ENCODE measurements at regions not wholly inside any gene's neighbourhood (a gene's known extent, or its start where the extent isn't known, plus 50 kb on each side); places are given as distances from the start of the nearest gene placed in this dataset.

DNA sequence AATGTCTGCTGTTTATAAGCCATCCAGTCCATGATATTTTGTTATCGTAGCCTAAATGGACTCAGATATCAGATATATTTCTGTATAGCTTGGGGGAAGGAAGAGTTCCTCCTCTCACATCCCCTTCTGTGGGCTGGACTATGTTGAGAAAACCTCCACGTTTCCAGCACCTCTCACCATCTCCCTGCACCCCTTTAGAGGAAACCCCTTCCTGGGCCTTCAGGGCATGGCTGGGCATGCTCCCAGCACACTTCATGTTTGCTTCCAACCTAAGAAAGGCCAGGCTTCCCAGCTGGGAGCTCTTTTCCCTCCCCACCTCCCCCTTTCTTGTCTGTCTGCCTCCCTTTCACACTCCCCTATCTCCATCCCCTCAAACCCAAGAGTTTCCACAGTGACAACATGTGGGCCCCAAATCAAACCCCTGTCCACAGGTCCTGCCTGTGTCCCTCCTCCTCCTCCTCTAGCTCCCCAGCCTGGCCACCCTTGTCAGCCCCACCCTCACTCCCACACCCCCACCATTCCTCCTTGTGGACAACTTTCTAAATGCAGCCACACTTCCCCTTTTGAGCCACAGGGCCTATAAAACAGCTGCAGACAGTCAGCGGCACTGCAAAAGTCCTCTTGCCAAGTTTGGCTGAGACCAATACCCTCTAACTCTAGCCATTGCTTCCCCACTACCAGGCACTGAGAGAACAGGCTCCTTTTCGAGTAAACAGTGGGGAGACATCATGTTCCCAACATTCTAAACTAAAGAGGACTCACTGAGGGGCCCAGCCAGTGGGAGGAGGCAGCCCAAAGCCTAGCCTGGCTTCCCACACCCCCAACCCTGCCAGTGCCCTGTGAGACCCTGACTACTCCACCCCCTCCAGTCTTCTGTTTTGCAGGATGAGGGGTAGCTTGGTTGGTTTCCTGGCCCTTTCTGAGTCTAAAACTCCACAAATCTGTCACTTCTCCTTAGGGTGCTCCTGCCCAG lies 120.5 kb downstream of the ZFP36L2 start:
- DNase-seq = no peak

DNA sequence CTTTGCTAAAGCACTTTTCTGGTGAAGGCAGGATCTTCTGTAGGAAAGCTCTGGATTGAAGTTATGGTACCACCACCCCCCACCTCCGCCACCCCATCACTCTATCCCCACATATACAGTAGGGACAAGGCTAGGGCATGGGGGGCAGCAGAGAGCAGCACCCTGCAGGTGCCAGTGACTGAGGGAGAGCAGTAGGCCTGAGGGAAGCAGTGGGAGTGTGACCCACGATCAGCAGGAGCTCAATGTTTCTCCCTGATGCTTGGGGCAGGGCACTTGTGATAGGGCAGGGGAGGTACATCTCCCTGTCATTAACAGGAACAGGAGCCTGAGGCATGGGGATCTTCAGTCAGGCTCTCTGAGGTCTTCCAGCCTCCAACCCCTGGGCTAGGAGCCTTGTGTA lies 121.6 kb downstream of the ZFP36L2 start:
- DNase-seq = no peak

DNA sequence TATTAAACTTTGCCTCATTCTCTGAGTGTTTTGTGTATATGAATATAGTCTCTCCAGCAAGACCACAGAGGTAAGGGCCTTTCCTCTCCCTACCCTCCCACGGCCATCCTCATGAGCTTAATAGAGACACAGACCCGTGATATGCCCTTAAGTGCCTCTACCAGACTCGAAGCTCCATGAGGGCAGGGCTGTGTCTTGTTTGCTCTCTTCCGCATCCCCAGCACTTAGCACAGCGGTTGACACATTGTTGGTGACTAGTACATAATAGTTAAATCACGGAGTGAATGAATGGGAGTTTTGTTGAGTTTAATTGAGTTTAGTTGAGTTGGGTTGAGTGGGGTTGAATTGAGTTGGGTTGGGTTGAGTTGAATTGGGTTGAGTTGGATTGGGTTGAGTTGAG lies 122.3 kb downstream of the ZFP36L2 start:
- no peak for DNase-seq

DNA sequence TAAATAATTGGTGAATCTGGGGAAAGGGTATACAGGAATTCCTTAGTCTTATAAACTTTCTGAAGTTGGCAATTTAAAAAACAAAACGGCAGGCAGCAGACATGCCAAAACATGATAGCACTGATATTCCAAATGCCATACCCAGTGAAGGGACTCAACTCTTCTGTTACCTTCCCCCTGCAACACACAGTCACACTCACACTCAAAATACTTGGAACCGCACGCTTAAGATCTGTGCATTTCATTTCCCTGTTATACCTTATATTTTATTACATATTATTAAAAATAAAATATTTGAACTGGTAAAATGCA lies 123.4 kb downstream of the ZFP36L2 start:
- no peak for DNase-seq

DNA sequence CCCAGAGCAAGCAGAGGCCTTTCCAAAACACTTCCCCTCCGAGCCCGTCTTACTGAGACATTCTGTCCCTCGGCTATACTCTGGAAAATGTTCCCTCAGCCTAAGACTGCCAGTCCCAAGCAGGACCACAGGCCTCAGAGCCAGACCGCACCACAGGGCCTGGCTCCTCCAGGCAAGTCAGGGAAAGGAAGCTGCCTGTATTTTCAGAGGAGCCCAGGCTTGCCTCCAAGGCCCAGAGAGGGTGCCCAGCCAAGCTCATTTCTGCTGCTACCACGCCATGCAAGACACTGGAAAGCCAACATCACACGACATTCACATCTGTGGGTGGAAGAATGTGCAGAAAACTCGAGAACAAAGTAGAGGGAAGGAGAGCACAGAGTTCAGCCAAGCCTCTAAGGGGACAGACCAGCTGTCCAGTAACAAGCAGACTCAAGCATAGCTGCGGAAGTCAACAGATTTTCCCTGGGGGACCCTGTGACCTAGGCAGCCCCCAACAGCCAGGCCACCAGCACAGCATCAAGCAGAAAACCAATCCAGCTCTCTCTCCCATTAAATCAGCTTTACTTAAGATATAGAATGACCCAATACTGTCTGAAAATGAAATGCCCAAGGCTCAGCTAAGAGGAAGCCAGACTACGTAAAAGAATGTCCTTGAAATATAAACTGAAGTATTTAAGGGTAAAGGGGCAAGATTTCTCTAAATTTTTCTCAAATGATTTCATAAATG lies 123.9 kb downstream of the ZFP36L2 start:
- no peak for DNase-seq

DNA sequence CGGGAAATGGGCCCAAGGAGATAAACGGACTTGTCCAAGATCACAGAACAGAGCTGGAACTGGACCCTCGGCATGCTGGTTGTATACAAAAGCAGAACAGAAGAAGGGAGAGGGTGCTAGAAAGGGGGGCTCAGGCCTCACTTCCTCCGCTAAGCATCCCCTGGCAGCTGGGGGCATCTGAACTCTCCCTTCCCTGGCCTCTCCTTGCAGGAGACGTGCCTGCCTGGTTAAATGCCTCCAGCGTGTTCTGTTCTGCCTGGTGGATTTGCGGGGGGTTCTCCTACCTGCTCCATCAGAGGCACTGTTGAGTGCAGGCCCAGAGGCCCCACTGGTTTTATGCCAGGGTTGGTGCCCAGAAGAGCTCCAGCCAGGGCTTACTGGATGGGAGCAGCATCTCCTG lies 124.7 kb downstream of the ZFP36L2 start:
- DNase-seq = no peak

DNA sequence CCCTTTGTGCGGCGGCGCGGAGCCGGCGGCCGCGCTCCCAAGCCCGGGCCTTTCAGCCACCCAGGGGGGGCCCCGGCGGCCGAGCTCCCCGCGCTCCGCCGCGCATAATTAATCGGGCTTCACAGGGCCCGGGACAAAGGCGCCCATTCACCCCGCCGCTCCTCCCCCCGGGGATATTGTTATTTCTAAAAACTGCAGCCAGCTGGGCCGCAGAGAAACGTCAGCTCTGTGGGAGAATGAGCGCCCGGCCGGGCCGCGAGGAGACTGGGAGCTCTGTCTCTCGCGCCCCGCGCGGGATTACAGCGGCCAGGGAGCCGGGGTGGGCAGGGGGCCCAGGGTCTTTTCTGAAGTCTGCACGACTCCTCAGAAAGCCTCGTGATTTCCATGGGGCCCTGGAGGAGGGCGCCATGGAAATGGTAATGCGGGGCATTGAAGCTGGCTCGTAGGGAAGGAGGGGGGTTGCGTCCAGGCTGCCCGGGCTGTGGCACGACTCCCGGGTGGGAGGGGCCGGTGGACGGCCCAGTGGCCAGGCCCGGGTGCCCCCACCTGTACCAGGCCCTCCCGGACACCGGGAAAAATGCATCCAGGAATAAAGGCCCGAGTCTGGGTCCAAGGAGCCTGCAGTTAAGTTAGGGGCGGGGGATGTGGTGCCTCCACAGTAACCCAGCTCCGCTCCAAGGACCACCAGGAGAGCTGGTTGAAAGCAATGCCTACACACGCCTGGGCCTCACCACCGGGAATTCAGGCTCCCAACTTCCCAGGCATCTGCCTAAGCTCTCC lies 125.3 kb downstream of the ZFP36L2 start:
- peak in 1 of 2 experiments; percentile 50 for DNase-seq

DNA sequence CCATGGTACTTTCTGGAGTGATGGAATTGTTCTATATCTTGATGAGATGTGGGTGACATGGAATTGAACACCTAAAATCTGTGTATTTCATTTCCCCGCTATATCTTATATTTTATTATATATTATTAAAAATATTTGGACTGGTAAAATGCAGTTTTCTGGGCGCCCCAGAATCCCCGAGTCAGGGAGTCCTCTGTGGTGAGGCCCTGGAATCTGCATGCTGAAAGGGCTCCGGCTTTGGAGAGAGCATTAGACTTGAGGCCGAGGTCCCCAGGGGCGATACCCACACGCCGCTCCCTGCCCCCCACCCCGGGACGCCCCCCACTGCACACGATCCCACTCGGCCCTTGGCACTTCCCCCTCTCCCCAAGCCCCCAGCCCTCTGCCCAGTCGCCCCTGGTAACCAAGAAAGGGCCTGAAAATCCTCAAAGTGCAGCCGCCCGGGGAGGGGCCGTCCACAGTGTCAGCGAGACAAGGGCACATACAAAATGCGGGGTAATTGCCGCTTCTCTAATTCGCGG lies 126.0 kb downstream of the ZFP36L2 start:
- no peak for DNase-seq

DNA sequence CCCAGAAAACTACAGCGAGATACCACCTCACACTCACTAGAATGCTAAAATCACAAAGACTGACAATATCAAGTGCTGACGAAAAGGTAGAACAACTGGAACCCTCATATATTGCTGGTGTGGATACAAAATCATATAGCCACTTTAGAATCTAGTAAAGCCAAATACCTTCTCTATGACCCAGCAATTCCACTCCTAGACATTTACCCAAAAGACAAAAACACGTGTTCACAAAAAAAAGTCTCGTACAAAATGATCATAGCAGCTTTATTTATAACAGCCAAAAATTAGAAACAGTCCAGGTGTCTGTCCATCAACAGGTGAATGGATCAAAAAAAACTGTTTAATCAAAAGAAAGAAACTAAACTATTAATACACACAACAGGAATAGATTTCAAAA lies 126.6 kb downstream of the ZFP36L2 start:
- no peak for DNase-seq

DNA sequence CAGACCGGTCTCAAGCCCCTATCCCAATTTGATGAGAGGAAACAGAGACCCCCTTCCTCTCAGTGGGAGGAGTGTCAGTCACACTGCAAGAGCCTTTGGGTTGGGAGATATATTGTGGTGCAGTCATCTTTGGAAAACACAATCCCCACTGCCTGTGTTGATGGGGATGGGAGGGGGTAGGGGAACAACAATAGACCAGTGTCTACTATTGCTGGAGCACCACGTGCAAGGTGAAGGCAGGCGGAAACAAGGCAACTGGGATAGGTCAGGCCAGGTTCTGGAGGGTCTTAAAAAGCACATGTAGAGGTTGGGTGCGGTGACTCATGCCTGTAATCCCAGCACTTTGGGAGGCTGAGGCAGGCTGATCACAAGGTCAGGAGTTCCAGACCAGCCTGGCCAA lies 127.9 kb downstream of the ZFP36L2 start:
- no peak for DNase-seq

DNA sequence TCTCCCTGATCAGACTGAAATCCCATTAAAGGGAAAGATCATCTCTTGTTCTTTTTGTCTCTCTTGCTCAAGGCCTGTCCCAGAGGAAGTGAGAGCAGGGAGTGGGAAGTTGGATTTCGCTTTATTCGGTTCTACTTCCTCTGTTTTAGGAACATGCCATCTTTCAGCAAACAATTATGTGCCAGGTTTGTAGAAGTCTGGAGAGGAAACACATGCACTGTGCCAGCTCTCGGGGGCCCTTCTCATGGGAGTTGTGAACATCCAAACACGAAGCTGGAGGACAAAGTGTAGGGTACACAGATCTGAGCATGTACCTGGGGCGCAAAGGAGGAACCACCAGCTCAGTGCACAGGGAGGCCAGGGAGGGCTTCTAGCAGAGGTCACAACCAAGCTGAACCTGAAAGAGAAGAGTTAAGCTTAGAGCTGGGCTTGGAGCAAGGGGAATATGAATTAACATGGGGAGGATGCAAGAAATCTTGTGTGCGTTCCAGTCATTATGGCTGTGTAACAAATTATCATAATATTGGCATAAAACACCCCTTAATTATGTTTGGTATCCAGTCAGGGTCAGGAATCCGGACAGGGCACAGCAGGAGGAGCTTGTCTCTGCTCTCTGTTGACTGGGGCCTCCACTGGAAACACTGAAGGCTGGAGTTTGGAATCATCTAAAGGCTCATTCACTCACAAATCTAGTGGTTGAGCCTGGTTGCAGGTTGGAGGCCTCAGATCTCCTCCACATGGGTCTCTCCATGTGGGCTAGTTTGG lies 128.6 kb downstream of the ZFP36L2 start:
- DNase-seq = no peak

DNA sequence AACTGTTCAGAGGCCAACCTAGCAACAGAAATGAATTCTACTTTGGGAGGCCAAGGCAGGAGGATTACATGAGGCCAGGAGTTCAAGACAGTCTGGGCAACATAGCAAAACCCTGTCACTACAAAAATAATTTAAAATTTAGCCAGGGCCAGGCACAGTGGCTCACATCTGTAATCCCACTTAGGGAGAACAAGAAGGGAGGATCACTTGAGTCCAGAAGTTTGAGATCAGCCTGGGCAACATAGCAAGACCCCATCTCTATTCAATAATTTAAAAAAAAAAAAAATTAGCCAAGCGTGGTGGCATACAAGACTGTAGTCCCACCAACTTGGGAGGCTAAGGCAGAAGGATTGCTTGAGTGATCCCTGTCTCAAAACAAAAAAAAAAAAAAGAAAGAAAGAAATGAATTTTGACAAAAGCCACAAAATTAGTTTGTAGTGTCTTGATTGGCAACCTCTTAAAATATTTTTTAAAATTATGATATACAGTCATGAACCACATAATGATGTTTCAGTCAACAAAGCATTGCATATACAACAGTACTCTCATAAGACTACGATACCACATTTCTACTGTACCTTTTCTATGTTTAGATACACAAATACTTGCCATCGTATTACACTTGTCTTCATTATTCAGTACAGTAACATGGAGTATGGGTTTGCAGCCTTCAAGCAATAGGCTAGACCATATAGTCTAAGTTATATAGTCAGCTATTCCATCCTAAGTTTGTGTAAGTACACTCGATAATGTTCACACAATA lies 130.7 kb downstream of the ZFP36L2 start:
- no peak for DNase-seq

DNA sequence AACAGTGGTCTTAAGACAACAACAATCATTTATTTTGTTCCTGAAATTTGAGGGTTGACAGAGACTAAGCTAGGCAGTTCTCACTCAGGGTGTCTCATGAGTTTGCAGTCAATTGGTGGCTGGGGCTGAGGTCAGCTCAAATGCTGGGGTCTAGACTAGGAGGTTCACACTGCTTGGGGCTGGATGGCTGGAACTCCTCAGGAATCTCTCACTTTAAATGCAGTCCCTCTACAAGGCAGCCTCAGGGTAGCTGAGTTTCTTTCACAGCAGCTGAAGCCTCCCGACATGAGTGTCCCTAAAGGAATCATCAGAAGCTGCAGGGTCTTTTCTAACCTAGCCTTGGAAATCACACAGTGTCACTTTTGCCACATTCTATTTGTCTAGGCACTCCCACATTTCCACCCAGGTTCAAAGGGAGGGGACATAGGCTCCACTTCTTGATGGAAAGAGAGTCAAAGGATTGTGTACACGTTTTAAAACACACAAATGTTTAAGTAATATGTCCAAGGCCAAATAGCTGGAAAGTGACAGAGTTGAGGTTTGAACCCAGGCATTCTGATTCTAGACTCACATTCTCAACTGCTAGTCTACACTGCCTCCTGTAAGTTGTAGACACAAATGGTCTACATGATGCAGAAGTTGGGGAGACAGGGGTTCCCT lies 133.8 kb downstream of the ZFP36L2 start:
- no peak for DNase-seq

DNA sequence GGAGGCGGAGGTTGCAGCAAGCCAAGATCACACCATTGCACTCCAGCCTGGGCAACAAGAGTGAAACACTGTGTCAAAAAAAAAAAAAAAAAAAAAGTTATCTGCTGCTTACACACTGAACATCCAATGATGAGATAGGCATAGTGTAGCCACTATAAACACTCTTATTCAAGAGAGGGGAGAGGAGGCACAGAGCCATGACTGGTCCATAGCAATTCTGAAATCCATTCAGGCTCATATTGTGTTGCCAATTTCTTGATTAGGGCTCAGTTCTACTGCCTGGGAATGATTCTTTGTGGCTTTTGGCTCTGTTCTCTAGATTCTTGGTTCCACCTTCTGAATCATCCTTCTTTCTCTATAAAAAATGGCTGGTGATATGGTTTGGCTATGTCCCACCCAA lies 136.1 kb downstream of the ZFP36L2 start:
- no peak for DNase-seq

DNA sequence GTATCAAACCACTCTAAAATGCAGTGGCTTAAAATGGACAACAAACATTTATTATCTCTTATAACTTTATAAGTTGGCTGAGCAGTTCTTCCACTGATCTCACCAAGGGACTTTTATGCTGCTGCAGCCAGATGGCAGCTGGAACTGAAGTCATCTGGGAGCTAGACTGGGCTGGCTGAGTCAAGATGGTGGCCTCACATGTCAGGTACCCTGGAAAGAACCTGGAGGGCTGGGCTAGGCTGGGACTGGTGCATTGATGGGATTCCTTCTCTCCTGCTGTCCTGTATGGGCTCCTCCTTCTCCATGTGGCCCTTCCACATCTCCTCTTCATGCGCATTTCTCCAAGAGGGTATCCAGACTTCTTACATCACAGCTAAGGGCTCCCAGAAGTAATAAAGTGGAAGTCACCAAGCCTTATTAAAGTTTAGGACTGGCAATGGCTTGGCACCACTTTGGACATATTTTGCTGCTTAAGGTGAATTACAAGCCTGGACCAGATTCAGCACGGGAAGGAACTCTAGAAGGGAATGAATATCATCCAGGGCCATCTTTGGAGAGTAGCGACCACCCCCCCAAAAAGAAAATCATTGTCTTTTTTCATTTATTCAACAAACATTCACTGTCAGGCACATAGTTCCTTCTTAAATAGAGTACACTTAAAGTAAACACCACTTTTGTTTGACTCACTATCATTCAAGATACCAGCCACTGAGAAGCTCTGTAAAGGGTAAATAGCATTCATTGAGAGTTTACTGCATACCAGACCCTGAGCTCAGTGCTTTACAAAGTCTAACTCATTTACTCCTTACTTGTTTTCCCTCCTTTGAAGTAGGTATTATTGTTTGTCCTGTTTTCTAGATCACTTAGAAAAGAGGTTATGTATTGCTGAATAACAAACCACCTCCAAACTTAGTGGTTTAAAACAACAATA lies 138.0 kb downstream of the ZFP36L2 start:
- no peak for DNase-seq

DNA sequence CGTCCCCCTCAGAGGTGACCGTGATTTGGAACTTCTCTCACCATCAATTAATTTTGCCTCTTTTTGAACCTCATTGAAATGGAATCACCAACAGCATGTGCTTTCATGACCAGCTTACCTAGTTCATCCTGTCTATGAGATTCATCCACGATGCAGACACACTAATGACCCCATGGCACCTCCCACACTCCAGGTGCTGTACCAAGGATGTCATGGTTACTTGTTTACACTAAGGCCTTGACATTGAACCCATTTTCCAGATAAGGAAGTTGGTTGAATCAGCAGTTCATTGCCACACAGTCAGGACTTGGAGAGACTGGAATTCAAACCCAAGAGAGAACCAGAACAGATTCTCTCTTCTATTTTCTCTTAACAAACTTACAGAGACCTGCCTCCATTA lies 139.0 kb downstream of the ZFP36L2 start:
- DNase-seq = no peak

DNA sequence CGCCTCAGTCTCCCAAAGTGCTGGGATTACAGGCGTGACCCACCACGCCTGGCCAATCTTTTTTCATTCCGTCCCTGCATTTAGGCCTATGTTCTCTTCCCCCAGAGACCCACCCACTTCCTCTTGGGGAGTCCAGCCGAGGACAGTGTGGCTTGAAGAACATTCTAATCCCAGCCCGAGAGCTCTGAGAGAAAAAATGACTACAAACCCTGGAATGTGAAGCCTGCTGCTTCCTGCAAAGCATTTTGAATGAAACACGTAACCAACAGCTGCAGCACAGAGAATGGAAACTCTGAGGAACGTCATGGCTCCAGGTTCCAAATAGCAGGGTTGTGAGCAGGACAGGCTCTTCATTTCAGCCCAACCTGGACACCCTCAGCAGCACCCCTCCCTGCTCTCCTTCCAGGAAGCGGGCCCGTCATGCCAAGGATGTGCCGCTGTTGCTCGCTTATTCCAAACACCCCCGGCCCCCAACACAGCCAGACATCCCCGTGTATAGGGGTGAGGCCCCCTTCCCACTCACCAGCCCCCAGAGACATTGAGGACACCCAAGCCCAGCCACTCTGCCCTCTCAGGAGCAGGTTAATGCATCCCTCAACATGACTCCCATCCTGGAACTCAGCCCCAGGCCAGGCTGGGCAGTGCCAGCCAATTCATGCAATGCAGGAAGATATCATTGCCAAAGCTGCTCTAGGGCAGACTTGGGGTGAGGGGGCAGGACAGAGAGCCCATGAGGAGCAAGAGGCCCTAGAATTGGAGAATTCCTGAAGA lies 139.8 kb downstream of the ZFP36L2 start:
- DNase-seq = no peak

DNA sequence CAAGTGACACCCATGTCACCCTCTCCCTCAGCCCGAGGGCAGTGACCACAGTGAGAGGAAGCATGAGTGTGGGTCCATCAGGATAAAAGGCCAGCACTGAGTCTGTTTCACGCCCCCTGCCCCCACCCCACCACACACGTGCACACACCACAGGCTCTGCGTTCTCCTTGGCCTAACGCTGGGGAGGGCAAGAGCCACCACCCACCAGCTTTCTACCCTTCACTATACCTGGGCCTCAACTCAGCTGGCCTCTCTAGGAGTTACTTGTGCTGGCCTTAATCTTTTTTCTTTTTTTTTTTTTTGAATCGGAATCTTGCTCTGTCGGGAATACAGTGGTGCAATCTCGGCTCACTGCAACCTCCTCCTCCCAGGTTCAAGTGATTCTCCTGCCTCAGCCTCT lies 140.5 kb downstream of the ZFP36L2 start:
- DNase-seq = no peak

DNA sequence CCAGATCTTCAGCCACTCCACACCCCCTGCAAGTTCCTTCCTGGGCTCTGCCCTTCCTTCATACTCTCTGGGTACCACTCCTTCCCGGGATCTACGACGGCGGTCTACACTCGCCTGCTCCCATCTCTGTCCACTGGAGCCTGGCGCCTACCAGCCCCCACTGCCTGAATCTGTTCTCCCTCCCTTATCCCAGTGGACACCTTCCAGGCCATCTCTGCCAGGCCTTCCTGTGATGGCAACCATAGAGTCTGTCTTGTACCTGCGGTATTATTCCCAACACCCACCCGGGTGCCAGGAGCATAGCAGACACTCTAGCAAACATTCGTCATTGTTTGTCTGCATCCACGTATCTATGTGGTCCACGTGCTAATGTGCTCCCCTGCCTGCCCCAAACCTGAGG lies 140.9 kb downstream of the ZFP36L2 start:
- DNase-seq = no peak
